Muscle of leg (tissue), 3 donors: ENCODE measurements at regions not wholly inside any gene's neighbourhood (a gene's known extent, or its start where the extent isn't known, plus 50 kb on each side); places are given as distances from the start of the nearest gene placed in this dataset.

ENCODE experiments used
- DNase-seq: peaks from one replicate; pipeline ENCODE4 v3.0.0; 2013
- H3K27ac ChIP-seq: one replicate; pipeline ENCODE4 v1.5.1; 2013; ENCODE audit warnings: mild to moderate bottlenecking, low read length, control low read depth
- H3K27me3 ChIP-seq: one replicate; pipeline ENCODE4 v1.6.1; 2013; ENCODE audit warnings: low read length; ENCODE audit not compliant: control insufficient read depth, insufficient read depth
- H3K36me3 ChIP-seq: one replicate; pipeline ENCODE4 v1.6.1; 2013; ENCODE audit warnings: low read length; ENCODE audit not compliant: control insufficient read depth, insufficient read depth
- H3K4me1 ChIP-seq: one replicate; pipeline ENCODE4 v1.6.1; 2013; ENCODE audit warnings: low read length; ENCODE audit not compliant: control insufficient read depth, insufficient read depth
- H3K4me3 ChIP-seq: one replicate; pipeline ENCODE4 v1.5.1; 2013; ENCODE audit warnings: low read length, control low read depth
- H3K9me3 ChIP-seq: replicated peaks from 2 replicates; pipeline ENCODE4 v1.6.1; 2013; ENCODE audit warnings: low read depth, low read length; ENCODE audit not compliant: control insufficient read depth
- WGBS: methylation state at CpG from one replicate; pipeline ENCODE4 v1.1.5; 2013; ENCODE audit warnings: missing lambda C conversion rate; ENCODE audit not compliant: insufficient coverage; 5-methylcytosine and 5-hydroxymethylcytosine counted together

DNA sequence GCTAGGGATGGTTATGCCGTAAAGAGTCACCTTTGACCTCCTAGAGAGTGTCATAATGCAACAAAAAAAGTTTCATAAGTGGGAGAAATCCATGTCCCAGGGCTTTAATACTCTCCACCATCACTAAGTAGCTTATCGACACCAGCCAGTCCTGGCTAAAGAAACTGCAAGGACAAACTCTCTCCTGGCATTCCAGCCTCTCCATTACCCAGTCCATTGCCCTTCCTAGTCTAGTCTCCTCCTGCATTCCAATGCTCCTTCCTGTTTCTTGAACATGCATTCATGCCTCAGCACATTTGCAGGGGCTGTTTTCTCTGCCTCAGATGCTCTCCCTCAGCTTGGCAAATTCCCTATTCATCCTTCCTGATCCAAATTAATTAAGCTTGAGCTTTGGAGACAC lies 364.1 kb downstream of the BRINP1 start:
- Histone ChIP-seq H3K4me3 (no peak overlapping the region), H3K27me3 (no peaks in the 10 kb centered on the region), H3K36me3 (no peaks in the 10 kb centered on the region), H3K27ac (no peak overlapping the region), H3K9me3 (no peaks in the 10 kb centered on the region), H3K4me1 (no peaks in the 10 kb centered on the region)
- 100% methylated on average over 1 of the region's 2 CpGs for WGBS
- no peak for DNase-seq

DNA sequence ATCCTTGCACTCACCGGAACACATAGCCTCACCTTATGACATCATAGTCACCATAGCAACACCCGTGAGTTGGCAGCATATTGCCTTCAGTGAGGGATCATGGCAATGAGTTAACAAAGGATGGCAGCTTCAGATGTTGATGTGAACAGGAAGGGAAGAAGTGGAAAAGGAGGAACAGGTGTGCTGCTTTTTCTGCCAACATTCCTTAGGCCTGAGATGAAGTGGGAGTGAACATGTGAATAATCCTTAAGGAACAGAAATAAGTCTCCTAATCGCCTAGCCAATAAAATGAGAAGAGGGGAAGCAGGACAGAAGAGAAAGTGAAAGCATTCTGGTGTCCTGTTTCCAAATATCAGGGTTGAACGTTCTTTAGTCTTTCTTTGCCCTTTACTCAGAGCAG lies 360.0 kb downstream of the BRINP1 start:
- no peak overlapping the region for H3K4me3 ChIP-seq
- no peaks in the 10 kb centered on the region for H3K9me3 ChIP-seq
- no peaks in the 10 kb centered on the region for H3K4me1 ChIP-seq
- no peaks in the 10 kb centered on the region for H3K36me3 ChIP-seq
- DNase-seq, result peak; percentile 40
- no peak overlapping the region for H3K27ac ChIP-seq
- no CpG with 5 or more reads among the region's 4 CpGs for WGBS
- H3K27me3 ChIP-seq, result no peaks in the 10 kb centered on the region

DNA sequence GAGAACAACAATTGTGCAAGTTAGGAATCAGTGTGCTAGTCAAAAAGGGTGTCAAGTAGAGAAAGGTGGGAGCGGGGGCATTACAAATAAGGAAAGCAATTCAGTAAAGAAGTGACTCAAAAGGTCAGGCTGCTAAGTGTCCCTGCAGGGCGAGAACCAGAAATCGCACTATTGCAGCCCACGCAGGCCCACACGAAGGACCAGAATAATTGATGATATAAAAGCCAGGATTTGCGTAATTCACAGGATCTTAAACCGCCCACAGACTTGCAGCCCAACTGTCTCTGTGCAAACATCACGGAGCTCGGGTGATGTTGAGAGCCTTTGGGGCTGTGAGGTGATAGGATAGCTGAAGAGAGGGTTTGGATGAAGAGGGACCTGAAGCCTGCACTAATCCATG lies 349.0 kb downstream of the BRINP1 start:
- no peak overlapping the region for H3K4me3 ChIP-seq
- no peak for DNase-seq
- no peaks in the 10 kb centered on the region for H3K36me3 ChIP-seq

DNA sequence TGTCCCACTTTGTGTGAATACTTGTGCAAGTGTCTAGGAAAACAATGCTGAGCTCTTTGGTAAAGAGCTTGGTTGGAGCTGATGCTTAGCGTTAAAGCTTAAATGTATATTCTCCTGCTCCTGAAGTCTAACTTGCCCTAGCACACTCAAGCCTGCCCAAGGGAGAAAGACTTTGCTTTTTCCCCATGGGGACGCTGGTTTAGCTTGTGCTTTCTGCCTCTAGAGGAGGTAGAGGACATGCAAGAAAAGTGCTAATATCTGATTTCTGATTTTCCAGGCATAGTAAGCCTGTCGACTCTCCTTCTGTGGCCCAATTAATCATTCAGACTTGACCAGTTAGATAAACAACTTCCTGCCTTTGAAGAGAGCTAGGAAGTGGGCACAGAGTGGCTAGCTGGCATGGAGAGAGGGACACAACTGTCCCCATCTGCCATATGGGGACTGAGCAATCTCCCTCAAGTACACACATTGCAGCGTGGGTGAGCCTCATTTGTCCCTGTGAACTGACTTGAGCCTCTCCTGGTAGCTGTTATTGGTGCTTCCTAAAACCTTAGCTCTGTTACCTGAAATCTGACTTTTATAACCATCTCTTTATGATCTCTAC lies 348.4 kb downstream of the BRINP1 start:
- DNase-seq, result no peak
- H3K4me3 ChIP-seq, result no peak overlapping the region
- no peaks in the 10 kb centered on the region for H3K9me3 ChIP-seq
- no peaks in the 10 kb centered on the region for H3K27me3 ChIP-seq
- H3K4me1 ChIP-seq, result no peaks in the 10 kb centered on the region
- 100% methylated on average over 1 of the region's 4 CpGs for WGBS
- no peak overlapping the region for H3K27ac ChIP-seq
- no peaks in the 10 kb centered on the region for H3K36me3 ChIP-seq

More for the DNA sequence above, 349.0 kb downstream of the BRINP1 start:
- Histone ChIP-seq H3K27ac (no peak overlapping the region), H3K4me1 (no peaks in the 10 kb centered on the region), H3K9me3 (no peaks in the 10 kb centered on the region), H3K27me3 (no peaks in the 10 kb centered on the region)
- 65% methylated on average over 9 of the region's 9 CpGs for WGBS

DNA sequence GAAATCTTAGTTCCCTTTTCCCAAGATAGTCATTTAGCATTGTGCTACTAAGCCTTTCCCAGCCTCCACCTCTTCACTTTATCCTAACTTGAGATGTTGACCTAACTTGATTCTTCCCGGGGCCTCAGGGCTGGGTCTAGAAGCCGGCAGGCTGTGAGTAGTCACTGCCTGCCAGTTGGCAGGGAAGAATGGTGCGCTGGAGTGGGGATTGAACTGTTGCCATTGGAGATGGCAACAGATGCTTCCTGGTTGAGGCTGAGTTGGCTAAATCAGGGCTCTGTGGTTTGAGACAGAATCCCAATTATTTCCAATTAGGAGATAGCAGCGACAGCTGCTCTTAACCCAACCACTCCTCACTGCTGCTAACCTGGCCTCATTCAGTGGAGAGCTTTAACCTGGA lies 343.1 kb downstream of the BRINP1 start:
- H3K4me1 ChIP-seq, result peaks cover 2% of the 10 kb centered on the region
- no peaks in the 10 kb centered on the region for H3K27me3 ChIP-seq
- WGBS, result 35% methylated on average over 4 of the region's 4 CpGs
- H3K4me3 ChIP-seq, result no peak overlapping the region
- H3K36me3 ChIP-seq, result no peaks in the 10 kb centered on the region
- H3K9me3 ChIP-seq, result no peaks in the 10 kb centered on the region
- DNase-seq, result peak; percentile 54
- no peak overlapping the region for H3K27ac ChIP-seq

DNA sequence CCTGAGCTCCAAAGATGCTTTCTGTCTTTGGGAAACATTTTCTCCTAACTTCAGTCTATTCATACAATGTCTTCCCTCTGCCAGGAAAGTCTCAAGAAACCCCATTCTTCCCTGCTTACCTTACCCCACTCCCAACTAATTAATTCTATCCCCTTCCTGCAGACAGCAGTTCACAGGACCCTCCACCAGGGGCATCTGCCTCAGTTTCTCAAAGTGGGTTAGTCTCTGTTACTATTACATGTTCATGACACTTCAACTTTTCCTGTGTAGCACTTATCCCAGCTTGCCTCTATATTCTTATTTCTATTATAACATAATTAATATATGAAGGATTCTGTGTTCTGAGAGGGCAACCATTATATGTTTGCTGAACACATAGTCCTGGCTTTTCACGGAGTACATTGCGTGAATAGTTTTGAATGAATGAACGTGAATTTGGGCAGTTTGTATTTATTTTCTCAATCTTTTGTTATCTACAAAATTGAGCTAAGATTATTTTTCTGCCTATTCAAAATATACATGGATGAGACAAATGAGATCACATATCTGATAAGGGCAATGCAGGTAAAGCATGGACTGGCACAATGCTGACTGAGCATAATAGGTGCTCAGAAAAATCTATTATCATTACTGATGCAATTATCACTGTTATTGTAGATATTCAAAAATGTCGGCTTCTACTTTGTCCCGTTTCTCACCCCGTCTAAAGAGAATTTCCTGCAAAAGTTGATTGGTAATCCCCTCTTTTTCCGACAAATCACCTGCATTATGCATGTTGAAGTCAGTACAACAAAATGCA lies 341.1 kb downstream of the BRINP1 start:
- no peaks in the 10 kb centered on the region for H3K27me3 ChIP-seq
- no CpG with 5 or more reads among the region's 7 CpGs for WGBS
- DNase-seq, result no peak
- H3K9me3 ChIP-seq, result no peaks in the 10 kb centered on the region
- H3K27ac ChIP-seq, result no peak overlapping the region
- no peak overlapping the region for H3K4me3 ChIP-seq
- peaks cover 2% of the 10 kb centered on the region for H3K4me1 ChIP-seq
- H3K36me3 ChIP-seq, result no peaks in the 10 kb centered on the region

DNA sequence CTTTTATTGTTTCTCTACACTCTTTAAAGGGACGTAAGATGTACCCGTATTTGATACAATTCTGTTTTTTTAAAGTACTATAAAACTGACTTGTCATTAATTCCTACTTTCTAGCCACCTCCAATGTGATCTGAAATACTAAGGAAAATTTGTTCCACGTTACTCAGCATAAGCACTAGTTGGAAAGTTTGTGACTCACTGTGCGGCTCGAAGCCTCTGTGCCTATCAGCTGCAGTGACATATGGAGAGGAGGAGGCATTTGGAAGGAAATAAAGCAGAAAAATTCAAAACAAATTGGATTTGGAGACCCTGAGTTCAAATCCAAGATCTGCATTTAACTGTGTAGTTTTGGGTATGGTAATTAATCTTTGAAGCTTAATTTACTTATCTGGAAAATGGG lies 339.3 kb downstream of the BRINP1 start:
- Histone ChIP-seq H3K9me3 (no peaks in the 10 kb centered on the region), H3K4me3 (no peak overlapping the region), H3K27me3 (no peaks in the 10 kb centered on the region), H3K36me3 (no peaks in the 10 kb centered on the region), H3K27ac (no peak overlapping the region), H3K4me1 (peaks cover 2% of the 10 kb centered on the region)
- no peak for DNase-seq
- 94% methylated on average over 3 of the region's 5 CpGs for WGBS

DNA sequence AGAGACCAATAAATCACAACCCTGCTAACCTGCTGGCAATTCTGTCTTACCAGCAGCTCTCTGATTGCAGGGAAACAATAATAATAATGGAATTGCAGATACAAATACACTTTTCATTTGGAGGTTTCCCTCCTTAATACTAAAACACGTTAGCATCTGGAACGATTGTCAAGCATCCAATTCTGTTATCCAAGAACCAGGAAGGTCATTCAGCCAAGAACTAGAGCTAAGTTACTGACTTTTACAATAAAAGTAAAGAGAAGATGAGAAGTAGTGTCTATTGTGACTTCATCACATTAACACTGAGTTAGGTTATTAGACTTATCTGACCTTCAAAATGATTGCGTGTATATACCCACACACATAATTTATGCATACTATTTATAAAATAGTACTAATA lies 335.6 kb downstream of the BRINP1 start:
- no peak overlapping the region for H3K27ac ChIP-seq
- no CpG with 5 or more reads among the region's 3 CpGs for WGBS
- H3K9me3 ChIP-seq, result no peaks in the 10 kb centered on the region
- no peaks in the 10 kb centered on the region for H3K27me3 ChIP-seq
- no peak overlapping the region for H3K4me3 ChIP-seq
- DNase-seq, result peak; percentile 74
- H3K4me1 ChIP-seq, result no peaks in the 10 kb centered on the region
- no peaks in the 10 kb centered on the region for H3K36me3 ChIP-seq

DNA sequence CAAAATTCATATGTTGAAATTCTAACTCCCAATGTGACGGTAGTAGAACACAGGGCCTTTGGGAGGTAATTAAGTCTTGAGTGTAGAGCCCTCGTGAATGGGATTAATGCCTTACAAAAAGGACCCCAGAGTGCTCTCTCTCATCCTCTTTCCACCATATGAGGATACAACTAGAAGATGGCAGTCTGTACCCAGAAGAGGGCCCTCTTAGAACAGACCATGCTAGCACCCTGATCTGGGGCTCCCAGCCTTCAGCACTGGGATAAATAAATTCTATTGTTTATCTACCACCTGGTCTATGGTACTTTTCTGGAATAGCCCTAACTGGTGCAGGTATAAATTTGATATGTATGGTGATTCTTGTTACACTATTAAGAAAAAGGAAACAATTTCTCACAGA lies 332.3 kb downstream of the BRINP1 start:
- WGBS, result no CpG with 5 or more reads among the region's 2 CpGs

DNA sequence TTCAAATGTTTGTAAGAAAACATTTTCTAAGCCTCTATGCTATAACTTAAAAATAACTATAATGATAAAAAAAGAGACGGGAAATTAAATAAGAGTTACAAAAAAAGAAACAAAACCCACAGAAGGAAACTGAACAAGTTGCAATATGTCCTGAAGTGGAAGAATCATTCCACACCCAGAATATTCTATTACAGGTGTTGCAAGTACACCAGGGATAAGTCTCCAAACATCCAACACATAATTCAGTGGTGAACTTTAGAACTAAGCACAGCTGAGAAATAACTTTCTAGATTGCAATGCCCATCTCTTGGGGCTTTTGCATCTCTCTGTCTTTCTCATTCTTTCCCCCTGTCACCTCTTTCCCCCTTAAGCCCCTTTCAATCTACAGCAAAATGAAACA lies 325.2 kb downstream of the BRINP1 start:
- whole genome bisulfite sequencing, result no CpG with 5 or more reads among the region's 1 CpG
- no peaks in the 10 kb centered on the region for H3K9me3 ChIP-seq
- H3K4me1 ChIP-seq, result no peaks in the 10 kb centered on the region
- no peaks in the 10 kb centered on the region for H3K36me3 ChIP-seq
- H3K27me3 ChIP-seq, result no peaks in the 10 kb centered on the region
- no peak for DNase-seq
- no peak overlapping the region for H3K4me3 ChIP-seq
- no peak overlapping the region for H3K27ac ChIP-seq

More for the DNA sequence above, 332.3 kb downstream of the BRINP1 start:
- Histone ChIP-seq H3K36me3 (no peaks in the 10 kb centered on the region), H3K27ac (no peak overlapping the region), H3K27me3 (no peaks in the 10 kb centered on the region), H3K9me3 (no peaks in the 10 kb centered on the region), H3K4me1 (no peaks in the 10 kb centered on the region), H3K4me3 (no peak overlapping the region)
- no peak for DNase-seq
